ENCODE measurements at regions not wholly inside any gene's neighbourhood (a gene's known extent, or its start where the extent isn't known, plus 50 kb on each side); places are given as distances from the start of the nearest gene placed in this dataset.
"Not testable (repeated sequence)": the region's sequence is repeated elsewhere in the genome, so short reads cannot be mapped to it uniquely, and the experiment has no call there.

GRCh38 chr3:82382831-82383230 lies 621.4 kb upstream of the GBE1 start:
- H3K4me3 ChIP-seq (ENCODE audit: low read length): no peak overlapping the region
- no peaks in the 10 kb centered on the region for H3K4me1 ChIP-seq (ENCODE audit: control insufficient read depth, insufficient read depth, low read length)
- peaks cover 4% of the 10 kb centered on the region; the same call in 1 of the 2 replicates for H3K9me3 ChIP-seq (ENCODE audit: control insufficient read depth, insufficient read depth, low read length)
- no peak overlapping the region for H3K27ac ChIP-seq (ENCODE audit: low read length)
- no peaks in the 10 kb centered on the region for H3K27me3 ChIP-seq (ENCODE audit: control insufficient read depth, insufficient read depth, low read length)
- WGBS (ENCODE audit: insufficient coverage, insufficient read length): no CpG with 5 or more reads among the region's 4 CpGs
- no peak for DNase-seq (ENCODE audit: low read depth, low spot score)
- no peaks in the 10 kb centered on the region for H3K36me3 ChIP-seq (ENCODE audit: control insufficient read depth, insufficient read depth, low read length)

GRCh38 chr3:82378392-82378791 lies 616.9 kb upstream of the GBE1 start:
- no peaks in the 10 kb centered on the region for H3K27me3 ChIP-seq (ENCODE audit: control insufficient read depth, insufficient read depth, low read length)
- no peaks in the 10 kb centered on the region for H3K4me1 ChIP-seq (ENCODE audit: control insufficient read depth, insufficient read depth, low read length)
- H3K36me3 ChIP-seq (ENCODE audit: control insufficient read depth, insufficient read depth, low read length): peaks cover 7% of the 10 kb centered on the region; the same call in 1 of the 2 replicates
- no peak for DNase-seq (ENCODE audit: low read depth, low spot score)
- H3K27ac ChIP-seq (ENCODE audit: low read length): no peak overlapping the region
- no peak overlapping the region for H3K4me3 ChIP-seq (ENCODE audit: low read length)
- H3K9me3 ChIP-seq (ENCODE audit: control insufficient read depth, insufficient read depth, low read length): peaks cover 7% of the 10 kb centered on the region
- WGBS (ENCODE audit: insufficient coverage, insufficient read length): no CpG with 5 or more reads among the region's 2 CpGs

GRCh38 chr3:82376883-82377282 lies 615.4 kb upstream of the GBE1 start:
- Histone ChIP-seq H3K27ac (ENCODE audit: low read length) (no peak overlapping the region), H3K27me3 (ENCODE audit: control insufficient read depth, insufficient read depth, low read length) (no peaks in the 10 kb centered on the region), H3K9me3 (ENCODE audit: control insufficient read depth, insufficient read depth, low read length) (peaks cover 7% of the 10 kb centered on the region), H3K36me3 (ENCODE audit: control insufficient read depth, insufficient read depth, low read length) (peaks cover 7% of the 10 kb centered on the region; the same call in 1 of the 2 replicates), H3K4me3 (ENCODE audit: low read length) (no peak overlapping the region), H3K4me1 (ENCODE audit: control insufficient read depth, insufficient read depth, low read length) (no peaks in the 10 kb centered on the region)
- no CpG with 5 or more reads among the region's 3 CpGs for WGBS (ENCODE audit: insufficient coverage, insufficient read length)
- peak; percentile 20 for DNase-seq (ENCODE audit: low read depth, low spot score)

GRCh38 chr3:82373833-82374232 lies 612.4 kb upstream of the GBE1 start:
- DNase-seq (ENCODE audit: low read depth, low spot score): not testable (repeated sequence)
- WGBS (ENCODE audit: insufficient coverage, insufficient read length): no CpG with 5 or more reads among the region's 4 CpGs

DNA sequence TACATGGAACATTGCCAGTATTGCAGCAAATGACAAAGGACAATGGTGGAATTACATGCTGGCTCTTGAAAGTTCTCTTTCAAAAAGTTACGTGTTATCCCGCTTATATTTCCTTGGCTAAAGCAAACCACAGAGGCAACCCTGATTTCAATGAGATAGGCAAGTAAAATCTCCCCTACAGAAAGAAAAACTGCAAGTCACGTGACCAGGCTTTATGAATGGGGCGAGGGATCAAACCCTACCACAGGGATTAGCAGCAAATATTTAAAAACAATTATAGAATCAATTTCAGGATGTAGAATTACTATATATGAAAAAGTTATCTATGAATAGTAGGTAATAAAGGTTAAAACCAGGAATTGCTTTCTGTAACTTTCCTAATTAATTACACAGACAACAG lies 603.4 kb upstream of the GBE1 start:
- H3K4me3 ChIP-seq (ENCODE audit: low read length): no peak overlapping the region
- H3K27me3 ChIP-seq (ENCODE audit: control insufficient read depth, insufficient read depth, low read length): no peaks in the 10 kb centered on the region
- no CpG with 5 or more reads among the region's 4 CpGs for WGBS (ENCODE audit: insufficient coverage, insufficient read length)
- H3K36me3 ChIP-seq (ENCODE audit: control insufficient read depth, insufficient read depth, low read length): no peaks in the 10 kb centered on the region
- H3K9me3 ChIP-seq (ENCODE audit: control insufficient read depth, insufficient read depth, low read length): no peaks in the 10 kb centered on the region
- H3K4me1 ChIP-seq (ENCODE audit: control insufficient read depth, insufficient read depth, low read length): no peaks in the 10 kb centered on the region
- DNase-seq (ENCODE audit: low read depth, low spot score): no peak
- no peak overlapping the region for H3K27ac ChIP-seq (ENCODE audit: low read length)

More at GRCh38 chr3:82373833-82374232, 612.4 kb upstream of the GBE1 start:
- H3K4me1 ChIP-seq (ENCODE audit: control insufficient read depth, insufficient read depth, low read length); H3K27ac ChIP-seq (ENCODE audit: low read length); H3K36me3 ChIP-seq (ENCODE audit: control insufficient read depth, insufficient read depth, low read length); H3K9me3 ChIP-seq (ENCODE audit: control insufficient read depth, insufficient read depth, low read length); H3K4me3 ChIP-seq (ENCODE audit: low read length); H3K27me3 ChIP-seq (ENCODE audit: control insufficient read depth, insufficient read depth, low read length): not testable (repeated sequence)

DNA sequence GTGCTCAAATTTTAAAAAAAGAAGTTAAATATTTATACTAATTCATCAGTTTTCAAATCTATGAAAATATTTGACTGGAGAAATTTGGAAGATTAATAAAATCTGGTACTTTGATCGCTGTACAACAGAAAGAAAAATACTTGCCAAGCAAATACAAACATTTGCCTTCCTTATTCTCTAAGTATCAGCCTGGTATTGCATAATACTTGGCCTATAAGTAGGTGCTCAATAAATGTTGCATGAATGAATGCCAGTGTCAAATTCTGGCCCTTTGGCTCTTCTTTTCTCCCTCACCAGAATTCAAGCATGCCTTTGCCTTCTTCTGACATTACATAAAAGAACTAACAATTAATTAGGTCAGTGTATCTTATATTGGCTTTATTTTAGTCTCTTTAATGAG lies 601.7 kb upstream of the GBE1 start:
- DNase-seq (ENCODE audit: low read depth, low spot score): no peak
- no peaks in the 10 kb centered on the region for H3K9me3 ChIP-seq (ENCODE audit: control insufficient read depth, insufficient read depth, low read length)
- no peaks in the 10 kb centered on the region for H3K36me3 ChIP-seq (ENCODE audit: control insufficient read depth, insufficient read depth, low read length)
- H3K27ac ChIP-seq (ENCODE audit: low read length): no peak overlapping the region
- no peaks in the 10 kb centered on the region for H3K4me1 ChIP-seq (ENCODE audit: control insufficient read depth, insufficient read depth, low read length)
- H3K4me3 ChIP-seq (ENCODE audit: low read length): no peak overlapping the region
- no peaks in the 10 kb centered on the region for H3K27me3 ChIP-seq (ENCODE audit: control insufficient read depth, insufficient read depth, low read length)
- WGBS (ENCODE audit: insufficient coverage, insufficient read length): no CpG with 5 or more reads among the region's 1 CpG

GRCh38 chr3:82355228-82355627 lies 593.8 kb upstream of the GBE1 start:
- Histone ChIP-seq H3K27me3 (ENCODE audit: control insufficient read depth, insufficient read depth, low read length) (no peaks in the 10 kb centered on the region), H3K9me3 (ENCODE audit: control insufficient read depth, insufficient read depth, low read length) (no peaks in the 10 kb centered on the region), H3K27ac (ENCODE audit: low read length) (no peak overlapping the region), H3K4me3 (ENCODE audit: low read length) (no peak overlapping the region), H3K36me3 (ENCODE audit: control insufficient read depth, insufficient read depth, low read length) (no peaks in the 10 kb centered on the region), H3K4me1 (ENCODE audit: control insufficient read depth, insufficient read depth, low read length) (no peaks in the 10 kb centered on the region; the same call in 1 of the 2 replicates)
- no CpG with 5 or more reads among the region's 2 CpGs for WGBS (ENCODE audit: insufficient coverage, insufficient read length)
- DNase-seq (ENCODE audit: low read depth, low spot score): no peak

GRCh38 chr3:82354228-82354627 lies 592.8 kb upstream of the GBE1 start:
- WGBS (ENCODE audit: insufficient coverage, insufficient read length): no CpG with 5 or more reads among the region's 4 CpGs
- Histone ChIP-seq H3K4me1 (ENCODE audit: control insufficient read depth, insufficient read depth, low read length) (no peaks in the 10 kb centered on the region; the same call in 1 of the 2 replicates), H3K36me3 (ENCODE audit: control insufficient read depth, insufficient read depth, low read length) (no peaks in the 10 kb centered on the region), H3K4me3 (ENCODE audit: low read length) (no peak overlapping the region), H3K27me3 (ENCODE audit: control insufficient read depth, insufficient read depth, low read length) (no peaks in the 10 kb centered on the region), H3K9me3 (ENCODE audit: control insufficient read depth, insufficient read depth, low read length) (no peaks in the 10 kb centered on the region), H3K27ac (ENCODE audit: low read length) (no peak overlapping the region)
- DNase-seq (ENCODE audit: low read depth, low spot score): no peak

GRCh38 chr3:82353306-82354171 lies 592.1 kb upstream of the GBE1 start:
- Histone ChIP-seq H3K27ac (ENCODE audit: low read length) (no peak overlapping the region), H3K36me3 (ENCODE audit: control insufficient read depth, insufficient read depth, low read length) (no peaks in the 10 kb centered on the region), H3K27me3 (ENCODE audit: control insufficient read depth, insufficient read depth, low read length) (no peaks in the 10 kb centered on the region), H3K4me3 (ENCODE audit: low read length) (no peak overlapping the region), H3K9me3 (ENCODE audit: control insufficient read depth, insufficient read depth, low read length) (no peaks in the 10 kb centered on the region), H3K4me1 (ENCODE audit: control insufficient read depth, insufficient read depth, low read length) (no peaks in the 10 kb centered on the region; the same call in 1 of the 2 replicates)
- no peak for DNase-seq (ENCODE audit: low read depth, low spot score)
- WGBS (ENCODE audit: insufficient coverage, insufficient read length): no CpG with 5 or more reads among the region's 6 CpGs

GRCh38 chr3:82347585-82347984 lies 586.1 kb upstream of the GBE1 start:
- Histone ChIP-seq H3K27me3 (ENCODE audit: control insufficient read depth, insufficient read depth, low read length) (no peaks in the 10 kb centered on the region), H3K36me3 (ENCODE audit: control insufficient read depth, insufficient read depth, low read length) (no peaks in the 10 kb centered on the region), H3K9me3 (ENCODE audit: control insufficient read depth, insufficient read depth, low read length) (no peaks in the 10 kb centered on the region), H3K4me1 (ENCODE audit: control insufficient read depth, insufficient read depth, low read length) (no peaks in the 10 kb centered on the region), H3K27ac (ENCODE audit: low read length) (no peak overlapping the region), H3K4me3 (ENCODE audit: low read length) (no peak overlapping the region)
- DNase-seq (ENCODE audit: low read depth, low spot score): no peak
- no CpG with 5 or more reads among the region's 1 CpG for WGBS (ENCODE audit: insufficient coverage, insufficient read length)

GRCh38 chr3:82342521-82342920 lies 581.1 kb upstream of the GBE1 start:
- H3K4me3 ChIP-seq (ENCODE audit: low read length): no peak overlapping the region
- no peaks in the 10 kb centered on the region for H3K27me3 ChIP-seq (ENCODE audit: control insufficient read depth, insufficient read depth, low read length)
- H3K36me3 ChIP-seq (ENCODE audit: control insufficient read depth, insufficient read depth, low read length): no peaks in the 10 kb centered on the region
- H3K9me3 ChIP-seq (ENCODE audit: control insufficient read depth, insufficient read depth, low read length): no peaks in the 10 kb centered on the region
- no peak overlapping the region for H3K27ac ChIP-seq (ENCODE audit: low read length)
- WGBS (ENCODE audit: insufficient coverage, insufficient read length): no CpG with 5 or more reads among the region's 3 CpGs
- no peaks in the 10 kb centered on the region for H3K4me1 ChIP-seq (ENCODE audit: control insufficient read depth, insufficient read depth, low read length)
- no peak for DNase-seq (ENCODE audit: low read depth, low spot score)
